GM21515 (cell line): ENCODE measurements at regions not wholly inside any gene's neighbourhood (a gene's known extent, or its start where the extent isn't known, plus 50 kb on each side); places are given as distances from the start of the nearest gene placed in this dataset.

Experiments used
- ATAC-seq: cut with Tn5 transposase; IDR thresholded peaks from one replicate; pipeline ENCODE4 v1.9.1; 2021; ENCODE audit not compliant: unreplicated experiment

DNA sequence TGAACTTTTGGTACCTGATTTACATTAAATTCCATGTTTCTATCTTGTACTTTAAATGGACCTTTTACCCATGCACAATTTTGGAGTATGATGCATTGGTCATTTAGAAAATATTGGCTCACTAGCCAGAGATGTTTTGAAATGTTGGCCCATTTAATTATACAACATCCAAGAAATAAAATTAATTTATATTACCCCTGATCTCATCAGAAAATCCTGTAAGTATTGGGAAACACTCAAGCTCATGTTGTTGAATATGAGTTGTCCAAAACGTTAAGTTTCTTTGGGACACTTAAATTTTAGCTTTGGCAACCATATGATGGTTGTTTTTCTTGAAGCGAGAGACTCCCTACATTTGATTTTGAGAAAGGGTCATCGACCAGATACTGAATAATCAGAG lies 492.7 kb downstream of the RPS24 start:
- ATAC-seq = no peak

- ATAC-seq = no peak
These were observed 493.6 kb downstream of the RPS24 start for GRCh38 chr10:78527296-78527695.

GRCh38 chr10:78528749-78529204 lies 495.1 kb downstream of the RPS24 start:
- no peak for ATAC-seq

- no peak for ATAC-seq
These were observed 495.6 kb downstream of the RPS24 start for GRCh38 chr10:78529262-78529661.

- ATAC-seq = no peak
These were observed 497.4 kb downstream of the RPS24 start for GRCh38 chr10:78531088-78531487.

- ATAC-seq = no peak
These were observed 498.9 kb downstream of the RPS24 start for GRCh38 chr10:78532480-78533042.

- ATAC-seq = no peak
These were observed 499.4 kb downstream of the RPS24 start for GRCh38 chr10:78533098-78533497.

DNA sequence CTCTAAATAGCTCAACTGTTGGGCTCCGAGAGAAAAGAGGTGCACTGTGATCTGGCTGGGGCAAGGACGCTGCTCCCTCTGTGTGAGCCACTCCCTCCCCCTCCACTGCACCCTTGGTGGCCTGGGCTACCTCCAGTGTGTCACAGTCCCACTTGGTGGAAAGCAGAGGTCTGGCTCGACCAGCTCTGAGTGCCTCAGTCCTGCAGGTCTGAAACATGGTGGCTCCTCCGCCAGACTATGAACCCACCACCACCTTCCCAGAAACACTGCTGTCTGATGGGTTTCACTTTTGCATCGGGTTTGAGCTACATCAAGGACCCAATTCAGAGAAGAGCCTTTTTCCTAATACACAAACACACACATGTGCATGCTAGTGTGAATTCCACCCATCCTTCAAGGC lies 500.1 kb downstream of the RPS24 start:
- ATAC-seq = no peak

DNA sequence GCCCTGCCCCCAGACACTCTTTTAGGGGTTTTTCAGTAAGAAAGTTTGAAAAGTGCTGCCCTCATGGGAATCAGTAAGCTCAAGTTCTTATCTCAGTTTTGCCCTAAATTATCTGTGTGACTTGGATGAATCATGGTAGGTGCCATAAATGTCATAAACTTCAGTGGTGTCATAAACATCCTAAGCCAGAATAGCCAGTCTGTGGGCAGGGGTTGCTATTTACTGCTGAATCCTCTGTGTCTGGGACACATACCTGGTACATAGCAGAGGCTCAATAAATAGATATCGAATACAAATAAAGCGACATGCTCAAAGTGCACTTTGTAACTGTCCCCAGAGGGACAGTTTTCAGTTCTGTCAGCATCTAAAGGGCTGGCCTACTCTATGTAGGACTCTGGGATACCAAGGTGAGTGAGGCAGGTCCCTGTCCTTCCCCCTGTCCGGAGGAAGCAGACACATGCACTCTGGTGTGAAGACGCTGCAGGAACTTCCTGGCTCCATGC lies 502.1 kb downstream of the RPS24 start:
- ATAC-seq = no peak

DNA sequence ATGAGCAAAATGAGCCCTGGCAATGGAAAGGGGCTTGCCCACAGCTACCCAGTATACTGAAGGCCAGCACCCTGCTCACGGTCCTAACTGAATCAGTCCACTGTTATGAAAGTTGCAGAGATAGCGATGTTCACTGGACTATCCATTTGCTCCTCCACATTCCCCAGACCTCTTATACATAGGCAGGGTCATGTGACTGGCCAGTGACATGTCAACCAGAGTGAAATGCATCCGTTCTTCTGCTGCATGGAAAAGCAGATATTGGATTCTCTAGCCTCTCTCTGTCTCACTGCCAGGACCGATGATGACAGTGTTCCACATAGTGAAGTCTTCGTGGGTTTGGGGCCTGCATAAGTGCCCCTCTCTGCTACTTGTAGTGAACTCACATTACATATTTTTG lies 503.4 kb downstream of the RPS24 start:
- ATAC-seq = no peak

GRCh38 chr10:78539247-78539766 lies 505.6 kb downstream of the RPS24 start:
- no peak for ATAC-seq

DNA sequence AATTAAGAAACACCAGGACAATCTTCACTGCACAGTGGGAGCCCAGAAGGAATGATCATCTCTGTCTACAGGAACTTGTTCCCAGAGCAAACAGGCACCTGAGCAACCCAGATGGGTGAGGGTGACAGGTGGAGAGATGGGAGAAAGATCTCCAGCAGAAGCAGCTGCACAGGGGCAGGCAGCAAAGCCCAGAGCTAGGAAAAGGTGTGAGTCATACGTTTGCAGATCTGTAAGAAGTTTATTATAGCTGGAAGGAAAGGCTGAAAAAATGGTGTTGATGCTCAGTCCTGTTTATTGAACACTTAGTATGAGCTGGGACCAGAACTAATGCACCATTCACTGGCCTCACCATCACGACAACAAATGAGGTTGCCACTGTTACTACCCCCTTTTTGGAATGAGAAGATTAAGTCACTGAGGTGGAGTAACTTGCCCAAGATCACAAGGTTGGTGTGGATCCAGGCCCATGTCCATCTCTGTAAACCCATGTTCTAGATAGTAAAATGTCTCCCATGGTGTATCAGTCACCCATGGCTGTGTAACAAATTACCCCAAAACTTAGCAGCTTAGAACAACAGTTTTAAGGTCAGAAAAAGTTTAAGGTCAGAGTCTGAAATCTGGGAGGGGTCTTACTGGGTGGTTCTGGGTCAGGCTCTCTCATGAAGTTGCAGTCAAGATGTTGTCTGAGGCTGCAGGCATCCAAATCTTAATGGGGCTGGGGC lies 506.9 kb downstream of the RPS24 start:
- no peak for ATAC-seq

- ATAC-seq = no peak
These were observed 507.9 kb downstream of the RPS24 start for GRCh38 chr10:78541481-78542140.

- no peak for ATAC-seq
These were observed 508.5 kb downstream of the RPS24 start for GRCh38 chr10:78542141-78542489.

DNA sequence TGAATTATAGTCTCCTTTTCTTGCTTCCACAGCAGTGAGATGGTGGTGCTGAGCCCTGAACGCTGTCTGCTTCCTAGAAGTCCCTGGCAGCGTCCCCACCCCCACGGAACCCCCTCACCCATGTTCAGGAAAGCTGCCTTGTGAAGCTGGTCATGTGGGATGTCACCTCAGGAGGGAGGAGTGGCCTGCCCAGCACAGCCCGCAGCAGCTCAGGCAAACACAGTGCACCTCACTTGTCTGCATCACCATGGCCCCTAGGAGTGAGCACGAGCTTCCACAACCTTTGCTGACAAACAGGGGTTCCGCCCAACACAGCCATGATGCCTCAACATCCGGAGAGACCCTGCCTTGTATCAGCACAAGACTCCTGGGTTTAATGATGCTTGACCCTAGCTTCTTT lies 508.9 kb downstream of the RPS24 start:
- no peak for ATAC-seq

DNA sequence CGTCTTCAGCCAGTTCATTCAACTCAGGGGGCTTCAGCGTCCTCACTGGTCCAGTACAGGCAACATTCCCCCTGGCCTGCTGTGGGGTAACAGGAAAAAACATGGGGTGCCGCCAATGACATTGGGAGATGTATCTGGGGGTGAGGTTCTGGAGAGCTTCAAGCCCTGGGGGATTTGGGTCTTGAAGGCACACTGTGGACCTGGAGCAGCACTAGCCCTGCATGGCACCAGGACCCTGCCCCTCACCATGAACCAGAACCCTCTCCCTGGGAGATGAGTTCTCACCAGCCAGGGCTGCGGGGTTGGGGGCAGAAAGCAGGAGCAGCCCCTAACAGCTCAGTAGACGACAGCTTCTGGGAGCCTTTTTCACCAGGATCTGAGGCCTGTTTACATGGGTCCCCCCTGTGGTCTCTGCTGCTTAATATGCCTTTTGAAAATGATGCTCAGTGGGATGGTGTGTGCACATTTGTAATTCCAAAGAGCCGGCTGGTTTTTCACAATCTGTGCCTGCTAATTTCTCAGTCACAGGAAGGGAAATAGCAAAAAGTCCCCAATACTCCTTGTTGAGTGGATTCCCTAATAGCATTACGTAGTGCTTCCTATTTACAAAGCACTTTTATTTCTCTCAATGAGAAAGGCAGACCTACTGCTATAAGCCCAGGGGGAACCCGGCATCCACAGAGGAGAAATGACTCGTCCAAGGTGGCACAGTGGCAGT lies 509.5 kb downstream of the RPS24 start:
- ATAC-seq = no peak

DNA sequence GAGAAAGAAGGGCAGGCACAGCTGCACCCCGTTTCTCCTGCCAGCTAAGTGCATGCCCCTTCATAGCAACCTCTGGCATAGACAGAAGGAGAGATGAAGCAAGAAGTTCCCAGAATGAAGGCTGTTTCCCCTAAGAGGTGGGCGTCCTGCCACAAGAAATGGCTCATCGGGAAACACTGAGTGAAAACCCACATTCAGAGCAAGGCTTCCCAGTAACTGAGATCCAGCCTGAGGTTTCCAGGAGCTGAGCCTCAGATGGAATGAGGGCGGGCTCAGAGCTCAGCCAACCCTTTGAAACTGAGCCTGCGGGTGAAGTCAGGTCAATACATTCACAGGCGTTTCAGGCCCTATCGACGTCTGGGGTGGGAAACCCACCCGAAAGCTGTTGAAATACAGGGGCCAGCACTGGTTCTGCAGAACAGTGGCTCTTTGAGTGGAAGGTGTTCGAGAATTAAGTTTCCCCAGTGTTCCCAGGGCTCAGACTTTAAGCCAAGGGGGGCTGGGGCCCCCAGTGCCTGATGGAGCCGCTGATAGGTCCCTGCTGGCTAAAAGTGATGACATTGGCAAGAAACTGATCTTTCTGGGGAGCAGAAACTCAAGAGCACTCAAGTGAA lies 510.2 kb downstream of the RPS24 start:
- no peak for ATAC-seq

DNA sequence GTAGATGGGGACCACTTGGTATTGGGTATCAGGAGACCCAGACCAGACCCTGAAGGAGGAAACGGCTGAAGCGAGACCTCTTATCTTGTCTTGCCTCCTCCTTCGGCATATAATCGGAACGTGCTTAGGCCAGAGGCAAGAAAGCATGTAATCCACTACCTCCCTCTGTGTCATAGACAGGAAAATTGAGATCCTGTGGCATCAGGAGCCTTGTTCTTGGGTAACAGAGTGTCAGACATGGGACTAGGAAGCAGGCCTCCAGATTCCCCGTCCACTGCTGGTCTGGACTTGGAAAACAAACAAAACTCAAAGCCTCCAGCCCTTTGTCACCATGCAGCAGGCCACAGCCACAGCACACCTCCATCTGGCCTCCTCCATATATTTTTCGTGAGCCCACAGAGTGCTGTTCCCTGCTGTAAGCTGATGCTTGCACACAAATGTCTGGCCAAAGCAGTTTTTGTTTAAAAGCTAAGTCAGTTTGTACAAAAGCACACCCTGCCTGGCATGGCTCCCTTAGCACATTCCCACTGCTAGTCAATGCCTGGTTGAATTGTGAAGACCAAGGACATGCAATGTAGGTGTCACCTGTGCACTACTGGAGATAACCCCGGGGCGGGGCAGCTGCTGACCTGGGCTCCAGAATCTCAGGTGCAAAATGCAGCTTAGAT lies 510.9 kb downstream of the RPS24 start:
- no peak for ATAC-seq

DNA sequence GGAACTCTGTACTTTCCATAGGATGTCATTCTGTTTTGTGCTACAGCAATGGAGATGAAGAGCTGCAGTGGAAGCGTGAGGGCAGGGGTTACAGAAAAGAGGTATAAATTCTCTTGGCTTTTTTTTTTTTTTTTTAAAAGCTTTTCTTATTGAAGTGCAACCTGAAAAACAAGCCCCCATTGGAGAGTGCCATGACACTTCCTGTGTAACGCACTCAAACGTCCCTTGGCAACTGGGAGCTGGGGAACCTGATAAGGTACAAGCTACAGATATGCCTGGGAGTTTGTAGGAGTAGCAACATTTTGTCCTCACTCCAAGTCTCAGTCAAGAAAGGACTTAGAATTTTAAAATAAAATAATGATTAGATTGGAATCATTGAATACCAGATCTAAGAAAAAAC lies 512.1 kb downstream of the RPS24 start:
- no peak for ATAC-seq

GRCh38 chr10:78547397-78547796 lies 513.7 kb downstream of the RPS24 start:
- ATAC-seq = no peak
